Psoas muscle (tissue), 7 donors: ENCODE measurements at regions not wholly inside any gene's neighbourhood (a gene's known extent, or its start where the extent isn't known, plus 50 kb on each side); places are given as distances from the start of the nearest gene placed in this dataset.

ENCODE experiments used
- ATAC-seq, 4 donors: fragments of 200-7000 bp; cut with Tn5 transposase; one replicate each; pipeline ENCODE4 v1.9.1; 2020; ENCODE audit warnings: moderate library complexity in 3 of 4, mild to moderate bottlenecking in 2 of 4
- DNase-seq, 2 donors: peaks; one replicate each; pipeline ENCODE4 v3.0.0-alpha.2; 2020
- H3K27ac ChIP-seq: fragments of 200-600 bp; one replicate; pipeline ENCODE4 v1.8.0; 2022
- H3K27me3 ChIP-seq, 3 donors: fragments of 200-600 bp in 1 of 3; one replicate each; pipeline versions ENCODE4 v1.6.1 to v1.8.0; 2013 to 2022; ENCODE audit warnings: low read length in 2 of 3, mild to moderate bottlenecking in 2 of 3, moderate library complexity in 1 of 3; ENCODE audit not compliant: insufficient read depth in 3 of 3
- H3K36me3 ChIP-seq, 2 donors: fragments of 200-600 bp in 1 of 2; one replicate each; pipeline versions ENCODE4 v1.6.1 to v1.8.0; 2013 to 2022; ENCODE audit warnings: low read depth in 1 of 2, mild to moderate bottlenecking in 1 of 2, moderate library complexity in 1 of 2; ENCODE audit not compliant: insufficient read depth in 1 of 2
- H3K4me1 ChIP-seq: fragments of 200-600 bp; one replicate; pipeline ENCODE4 v1.8.0; 2022
- H3K4me3 ChIP-seq: fragments of 200-600 bp; one replicate; pipeline ENCODE4 v1.8.0; 2022; ENCODE audit warnings: mild to moderate bottlenecking
- H3K9me3 ChIP-seq: fragments of 200-600 bp; one replicate; pipeline ENCODE4 v1.8.0; 2022
- WGBS, 3 donors: extraction: QIAGEN DNeasy Blood & Tissue Kit; methylation state at CpG; one replicate each; pipeline versions ENCODE4 v1.1.6 to v1.1.7; 2013; 5-methylcytosine and 5-hydroxymethylcytosine counted together
- intact Hi-C, 2 donors: fragments of 100-400 bp; cut with DNase I; formaldehyde crosslinking; loops; one replicate each; pipeline versions ENCODE4 v1.11.0 to v1.14.2; 2022
- TF ChIP-seq, protein P1 (sequence below): fragments of 200-600 bp; IDR thresholded peaks from one replicate; pipeline ENCODE4 v1.8.0; 2022; ENCODE audit warnings: antibody characterized with exemption
- donor health status: healthy with polysubstance abuse.
- donor health status: DM: no; HTN: no; CAD: no; lungs with moderate emphysema.
- donor health status: Bipolar disorder and iron deficiency.
- donor health status: healthy.
- donor health status: DM: yes; HTN: yes; CAD: no.
- donor health status: DM: no; HTN: no; CAD: no.
- donor health status: DM: yes; HTN: yes; CAD: no.

DNA sequence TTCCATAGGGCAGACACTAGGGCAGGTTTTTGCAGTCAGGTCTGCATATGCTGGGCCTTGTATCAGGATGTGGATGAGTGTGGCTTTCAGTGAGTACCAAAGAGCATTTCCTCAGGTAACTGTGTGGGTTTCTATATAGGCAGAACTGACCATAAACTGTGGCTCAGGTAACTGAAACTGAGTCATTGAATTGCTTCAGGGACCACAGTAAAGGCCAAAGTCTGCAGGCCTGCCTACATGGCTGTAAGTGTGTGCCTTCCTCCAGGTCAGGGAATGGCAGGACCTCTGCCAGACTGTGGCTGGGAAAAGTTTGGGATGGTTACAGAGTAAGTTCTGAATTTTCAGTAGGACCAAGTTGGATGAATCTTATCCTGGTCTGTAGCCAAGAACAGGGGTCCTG lies 85.6 kb downstream of the ZNF486 start:
- Histone ChIP-seq H3K36me3 (no peaks in the 10 kb centered on the region), H3K27ac (no peak overlapping the region), H3K4me3 (no peak overlapping the region), H3K4me1 (no peaks in the 10 kb centered on the region), H3K27me3 (no peaks in the 10 kb centered on the region), H3K9me3 (no peaks in the 10 kb centered on the region)
- intact Hi-C loops: no loop called here
- DNase-seq (no peak), ATAC-seq (no peak)
- TF ChIP-seq, protein P1, sequence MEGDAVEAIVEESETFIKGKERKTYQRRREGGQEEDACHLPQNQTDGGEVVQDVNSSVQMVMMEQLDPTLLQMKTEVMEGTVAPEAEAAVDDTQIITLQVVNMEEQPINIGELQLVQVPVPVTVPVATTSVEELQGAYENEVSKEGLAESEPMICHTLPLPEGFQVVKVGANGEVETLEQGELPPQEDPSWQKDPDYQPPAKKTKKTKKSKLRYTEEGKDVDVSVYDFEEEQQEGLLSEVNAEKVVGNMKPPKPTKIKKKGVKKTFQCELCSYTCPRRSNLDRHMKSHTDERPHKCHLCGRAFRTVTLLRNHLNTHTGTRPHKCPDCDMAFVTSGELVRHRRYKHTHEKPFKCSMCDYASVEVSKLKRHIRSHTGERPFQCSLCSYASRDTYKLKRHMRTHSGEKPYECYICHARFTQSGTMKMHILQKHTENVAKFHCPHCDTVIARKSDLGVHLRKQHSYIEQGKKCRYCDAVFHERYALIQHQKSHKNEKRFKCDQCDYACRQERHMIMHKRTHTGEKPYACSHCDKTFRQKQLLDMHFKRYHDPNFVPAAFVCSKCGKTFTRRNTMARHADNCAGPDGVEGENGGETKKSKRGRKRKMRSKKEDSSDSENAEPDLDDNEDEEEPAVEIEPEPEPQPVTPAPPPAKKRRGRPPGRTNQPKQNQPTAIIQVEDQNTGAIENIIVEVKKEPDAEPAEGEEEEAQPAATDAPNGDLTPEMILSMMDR: no peak

DNA sequence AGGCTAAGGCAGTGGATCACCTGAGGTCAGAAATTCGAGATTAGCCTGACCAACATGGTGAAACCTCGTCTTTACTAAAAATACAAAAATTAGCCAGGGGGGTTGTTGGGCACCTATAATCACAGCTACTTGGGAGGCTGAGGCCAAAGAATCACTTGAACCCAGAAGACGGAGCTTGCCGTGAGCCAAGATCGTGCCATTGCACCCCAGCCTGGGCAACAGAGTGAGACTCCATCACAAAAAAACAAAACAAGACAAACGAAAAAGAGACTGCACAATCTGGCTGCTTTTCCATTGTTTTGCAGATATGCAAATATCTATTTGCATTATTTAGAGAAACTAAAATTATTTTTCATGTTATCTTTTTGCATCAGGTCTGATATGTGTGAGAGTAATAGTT lies 83.6 kb downstream of the ZNF486 start:
- TF ChIP-seq, protein P1: no peak
- WGBS, 3 donors: 76 to 84% (median 78%) methylated on average over 6 of the region's 6 CpGs
- DNase-seq (no peak), ATAC-seq (no peak)
- Histone ChIP-seq H3K27ac (no peak overlapping the region), H3K4me3 (no peak overlapping the region), H3K27me3 (no peaks in the 10 kb centered on the region), H3K36me3 (no peaks in the 10 kb centered on the region), H3K4me1 (no peaks in the 10 kb centered on the region), H3K9me3 (no peaks in the 10 kb centered on the region)
- intact Hi-C loops: no loop called here

DNA sequence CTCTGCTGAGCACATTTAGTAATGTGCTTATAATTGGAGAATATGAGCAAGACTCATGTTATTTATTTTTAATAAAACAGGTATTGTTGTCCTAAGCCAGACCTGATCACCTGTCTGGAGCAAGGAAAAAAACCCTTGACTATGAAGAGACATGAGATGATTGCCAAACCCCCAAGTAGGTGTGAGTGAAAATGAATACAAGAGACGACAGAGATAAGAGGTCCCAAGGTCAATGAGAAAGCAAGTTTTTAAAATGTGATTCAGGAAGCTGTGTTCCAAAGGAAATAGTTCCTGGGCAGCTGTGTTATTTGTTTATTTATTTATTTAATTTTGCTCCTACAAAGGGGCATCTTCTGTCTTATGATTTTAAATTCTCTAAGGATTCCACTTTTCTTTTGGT lies 83.1 kb downstream of the ZNF486 start:
- H3K27me3 ChIP-seq: no peaks in the 10 kb centered on the region
- no peak overlapping the region for H3K4me3 ChIP-seq

More for the DNA sequence above, 83.1 kb downstream of the ZNF486 start:
- Histone ChIP-seq H3K36me3 (no peaks in the 10 kb centered on the region), H3K4me1 (no peaks in the 10 kb centered on the region), H3K27ac (no peak overlapping the region), H3K9me3 (no peaks in the 10 kb centered on the region)
- DNase-seq (no peak), ATAC-seq (no peak)
- 48 to 54% (median 51%) methylated on average over 1 of the region's 1 CpG for whole genome bisulfite sequencing, 3 donors
- intact Hi-C loops: no loop called here
- TF ChIP-seq, protein P1: no peak
